DMS 273 (cell line): ENCODE measurements at regions not wholly inside any gene's neighbourhood (a gene's known extent, or its start where the extent isn't known, plus 50 kb on each side); places are given as distances from the start of the nearest gene placed in this dataset.
A peak's percentile ranks its signal among the peaks of the same experiment; 100 is the strongest.

ENCODE experiments used
- DNase-seq: peaks from one replicate; lab custom pipeline; 2025; ENCODE audit not compliant: unreplicated experiment; lab: John Stamatoyannopoulos, UW

- no peak for DNase-seq
Observed at GRCh38 chr18:34591920-34592444, 118.1 kb upstream of the DTNA start.

GRCh38 chr18:34592481-34592880 is 117.6 kb upstream of the DTNA start:
- DNase-seq, result no peak

- DNase-seq, result no peak
Observed at GRCh38 chr18:34592961-34593382, 117.1 kb upstream of the DTNA start.

GRCh38 chr18:34594266-34594665 is 115.8 kb upstream of the DTNA start:
- no peak for DNase-seq

GRCh38 chr18:34595690-34596089 is 114.4 kb upstream of the DTNA start:
- DNase-seq, result peak; percentile 16

GRCh38 chr18:34598120-34598635 is 111.9 kb upstream of the DTNA start:
- DNase-seq, result no peak

GRCh38 chr18:34600158-34600557 is 109.9 kb upstream of the DTNA start:
- no peak for DNase-seq

GRCh38 chr18:34600874-34601656 is 109.0 kb upstream of the DTNA start:
- no peak for DNase-seq

- no peak for DNase-seq
Observed at GRCh38 chr18:34604591-34604990, 105.5 kb upstream of the DTNA start.

- DNase-seq, result no peak
Observed at GRCh38 chr18:34606851-34607250, 103.2 kb upstream of the DTNA start.

GRCh38 chr18:34608064-34608463 is 102.0 kb upstream of the DTNA start:
- DNase-seq, result no peak

- DNase-seq, result no peak
Observed at GRCh38 chr18:34609986-34610648, 100.0 kb upstream of the DTNA start.

- DNase-seq, result no peak
Observed at GRCh38 chr18:34611904-34612303, 98.2 kb upstream of the DTNA start.

GRCh38 chr18:34620258-34620861 is 89.7 kb upstream of the DTNA start:
- no peak for DNase-seq

- DNase-seq, result no peak
Observed at GRCh38 chr18:34623557-34623956, 86.5 kb upstream of the DTNA start.

- DNase-seq, result no peak
Observed at GRCh38 chr18:34624551-34624950, 85.5 kb upstream of the DTNA start.

GRCh38 chr18:34626404-34627136 is 83.5 kb upstream of the DTNA start:
- no peak for DNase-seq

- no peak for DNase-seq
Observed at GRCh38 chr18:34627137-34627920, 82.8 kb upstream of the DTNA start.

- DNase-seq, result no peak
Observed at GRCh38 chr18:34631093-34631966, 78.8 kb upstream of the DTNA start.
